ENCODE measurements at regions not wholly inside any gene's neighbourhood (a gene's known extent, or its start where the extent isn't known, plus 50 kb on each side); places are given as distances from the start of the nearest gene placed in this dataset.

DNA sequence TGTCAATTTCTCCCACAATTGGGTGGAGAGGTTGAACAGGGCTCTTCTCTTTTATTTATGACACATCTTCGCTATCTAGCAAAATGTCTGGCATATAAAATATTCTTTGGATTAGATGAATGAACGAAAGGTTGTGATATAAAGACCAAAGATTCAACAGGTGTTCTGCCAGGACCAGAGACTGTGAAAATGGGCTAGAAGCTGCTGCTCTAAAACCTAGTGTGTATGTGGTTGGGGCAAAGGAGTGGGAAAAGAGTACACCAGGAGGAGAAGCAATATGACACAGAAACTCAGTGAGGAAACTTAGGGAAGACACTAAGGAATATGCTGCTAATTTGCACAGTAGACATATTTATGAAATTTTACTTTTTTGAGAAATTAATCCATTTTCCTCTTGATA, 102.0 kb upstream of the CCDC80 start:
- no peak overlapping the region for H3K4me2 ChIP-seq (ENCODE audit: low read length)
- H3K27me3 Mint-ChIP-seq (ENCODE audit: low read depth, unreplicated experiment) = no peaks in the 10 kb centered on the region
- no peak overlapping the region for H2AFZ ChIP-seq (ENCODE audit: low read depth, low read length)
- no peaks in the 10 kb centered on the region for H3K36me3 Mint-ChIP-seq (ENCODE audit: low read depth, unreplicated experiment)
- H3K36me3 ChIP-seq (ENCODE audit: insufficient read depth, low read length) = no peaks in the 10 kb centered on the region
- H3K4me3 ChIP-seq (ENCODE audit: insufficient read depth, low read depth, low read length) = no peak overlapping the region
- no peaks in the 10 kb centered on the region for H3K79me2 ChIP-seq (ENCODE audit: insufficient read depth, low read length)
- no peaks in the 10 kb centered on the region for H3K27me3 ChIP-seq (ENCODE audit: insufficient read depth, low read length)
- no peak overlapping the region for H3K27ac Mint-ChIP-seq (ENCODE audit: unreplicated experiment)
- H3K4me3 Mint-ChIP-seq (ENCODE audit: unreplicated experiment) = no peak overlapping the region
- H3K4me1 ChIP-seq (ENCODE audit: insufficient read depth, low read length) = peaks cover 9% of the 10 kb centered on the region
- H3K9ac ChIP-seq (ENCODE audit: low read length) = no peak overlapping the region
- H3K4me1 Mint-ChIP-seq (ENCODE audit: low read depth, unreplicated experiment) = peaks cover 12% of the 10 kb centered on the region
- H3K27ac ChIP-seq (ENCODE audit: low read depth, low read length) = no peak overlapping the region
- TF ChIP-seq, protein P1, sequence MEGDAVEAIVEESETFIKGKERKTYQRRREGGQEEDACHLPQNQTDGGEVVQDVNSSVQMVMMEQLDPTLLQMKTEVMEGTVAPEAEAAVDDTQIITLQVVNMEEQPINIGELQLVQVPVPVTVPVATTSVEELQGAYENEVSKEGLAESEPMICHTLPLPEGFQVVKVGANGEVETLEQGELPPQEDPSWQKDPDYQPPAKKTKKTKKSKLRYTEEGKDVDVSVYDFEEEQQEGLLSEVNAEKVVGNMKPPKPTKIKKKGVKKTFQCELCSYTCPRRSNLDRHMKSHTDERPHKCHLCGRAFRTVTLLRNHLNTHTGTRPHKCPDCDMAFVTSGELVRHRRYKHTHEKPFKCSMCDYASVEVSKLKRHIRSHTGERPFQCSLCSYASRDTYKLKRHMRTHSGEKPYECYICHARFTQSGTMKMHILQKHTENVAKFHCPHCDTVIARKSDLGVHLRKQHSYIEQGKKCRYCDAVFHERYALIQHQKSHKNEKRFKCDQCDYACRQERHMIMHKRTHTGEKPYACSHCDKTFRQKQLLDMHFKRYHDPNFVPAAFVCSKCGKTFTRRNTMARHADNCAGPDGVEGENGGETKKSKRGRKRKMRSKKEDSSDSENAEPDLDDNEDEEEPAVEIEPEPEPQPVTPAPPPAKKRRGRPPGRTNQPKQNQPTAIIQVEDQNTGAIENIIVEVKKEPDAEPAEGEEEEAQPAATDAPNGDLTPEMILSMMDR (IDR thresholded peaks at IDR 0.05; ENCODE audit: insufficient read depth, low read depth, low read length) = no peak
- no peak for TF ChIP-seq EZH2 (IDR thresholded peaks at IDR 0.05; ENCODE audit: insufficient read depth, low read length)
- no peak for FAIRE-seq
- H3K9me3 Mint-ChIP-seq (ENCODE audit: unreplicated experiment) = peaks cover 2% of the 10 kb centered on the region
- DNase-seq (ENCODE audit: low read depth) = no peak
- H3K9me3 ChIP-seq (ENCODE audit: insufficient read depth, low read depth, low read length) = no peaks in the 10 kb centered on the region
- no peaks in the 10 kb centered on the region for H4K20me1 ChIP-seq (ENCODE audit: insufficient read depth, low read length)

DNA sequence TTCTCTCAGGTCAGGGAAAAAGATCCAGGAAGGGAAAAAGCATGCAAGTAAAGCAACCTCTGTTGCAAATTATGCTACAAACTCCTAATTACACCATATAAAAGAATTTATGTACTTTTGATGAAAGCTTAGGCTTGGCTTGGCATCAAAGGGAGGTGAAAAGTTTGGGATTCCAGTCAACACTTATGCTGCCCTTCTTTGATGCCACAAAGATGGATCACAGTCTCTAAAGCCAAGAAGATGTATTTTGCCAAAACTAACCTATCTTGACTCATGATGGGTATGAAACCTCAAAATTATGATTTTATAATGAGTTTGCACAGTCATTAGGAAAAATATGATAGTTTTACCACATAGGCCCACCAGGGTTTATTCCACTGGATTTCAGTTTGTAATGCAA, 101.0 kb upstream of the CCDC80 start:
- Histone ChIP-seq H3K4me2 (ENCODE audit: low read length) (no peak overlapping the region), H3K9ac (ENCODE audit: low read length) (no peak overlapping the region), H4K20me1 (ENCODE audit: insufficient read depth, low read length) (no peaks in the 10 kb centered on the region), H3K4me1 (ENCODE audit: insufficient read depth, low read length) (peaks cover 8% of the 10 kb centered on the region), H3K4me3 (ENCODE audit: insufficient read depth, low read depth, low read length) (no peak overlapping the region), H3K27me3 (ENCODE audit: insufficient read depth, low read length) (no peaks in the 10 kb centered on the region), H2AFZ (ENCODE audit: low read depth, low read length) (no peak overlapping the region), H3K36me3 (ENCODE audit: insufficient read depth, low read length) (no peaks in the 10 kb centered on the region), H3K27ac (ENCODE audit: low read depth, low read length) (no peak overlapping the region), H3K79me2 (ENCODE audit: insufficient read depth, low read length) (no peaks in the 10 kb centered on the region), H3K9me3 (ENCODE audit: insufficient read depth, low read depth, low read length) (no peaks in the 10 kb centered on the region)
- DNase-seq (ENCODE audit: low read depth) (peak; percentile 22), FAIRE-seq (no peak)
- peaks cover 2% of the 10 kb centered on the region for H3K9me3 Mint-ChIP-seq (ENCODE audit: unreplicated experiment)
- no peaks in the 10 kb centered on the region for H3K36me3 Mint-ChIP-seq (ENCODE audit: low read depth, unreplicated experiment)
- H3K4me1 Mint-ChIP-seq (ENCODE audit: low read depth, unreplicated experiment) = peaks cover 9% of the 10 kb centered on the region
- TF ChIP-seq, protein P1 (IDR thresholded peaks at IDR 0.05; ENCODE audit: insufficient read depth, low read depth, low read length) = no peak
- no peak for TF ChIP-seq EZH2 (IDR thresholded peaks at IDR 0.05; ENCODE audit: insufficient read depth, low read length)
- no peak overlapping the region for H3K4me3 Mint-ChIP-seq (ENCODE audit: unreplicated experiment)
- H3K27me3 Mint-ChIP-seq (ENCODE audit: low read depth, unreplicated experiment) = no peaks in the 10 kb centered on the region
- H3K27ac Mint-ChIP-seq (ENCODE audit: unreplicated experiment) = no peak overlapping the region

DNA sequence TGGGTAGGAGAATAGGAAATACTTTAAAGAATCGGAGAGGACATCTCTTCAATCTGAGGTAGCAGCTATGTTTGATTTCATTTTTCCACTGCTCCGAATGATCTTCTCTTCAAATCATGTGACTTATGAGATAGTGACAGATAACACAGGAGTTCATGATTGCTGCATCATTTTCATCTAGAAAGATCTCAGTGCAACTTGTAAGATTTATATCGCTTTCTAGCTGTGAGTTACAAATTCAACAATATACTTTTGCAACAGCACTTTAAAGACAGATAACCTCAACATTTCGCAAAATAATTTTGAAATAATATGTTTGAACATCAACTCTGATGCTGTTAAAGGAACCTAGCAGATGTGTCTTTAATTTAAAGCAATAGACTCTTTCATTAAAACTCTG, 99.9 kb upstream of the CCDC80 start:
- Histone ChIP-seq H4K20me1 (ENCODE audit: insufficient read depth, low read length) (no peaks in the 10 kb centered on the region), H2AFZ (ENCODE audit: low read depth, low read length) (no peak overlapping the region), H3K4me3 (ENCODE audit: insufficient read depth, low read depth, low read length) (no peak overlapping the region), H3K9me3 (ENCODE audit: insufficient read depth, low read depth, low read length) (no peaks in the 10 kb centered on the region), H3K27ac (ENCODE audit: low read depth, low read length) (no peak overlapping the region), H3K4me1 (ENCODE audit: insufficient read depth, low read length) (peaks cover 3% of the 10 kb centered on the region), H3K36me3 (ENCODE audit: insufficient read depth, low read length) (no peaks in the 10 kb centered on the region), H3K79me2 (ENCODE audit: insufficient read depth, low read length) (no peaks in the 10 kb centered on the region), H3K9ac (ENCODE audit: low read length) (no peak overlapping the region), H3K27me3 (ENCODE audit: insufficient read depth, low read length) (no peaks in the 10 kb centered on the region), H3K4me2 (ENCODE audit: low read length) (no peak overlapping the region)
- Mint-ChIP-seq H3K27ac (ENCODE audit: unreplicated experiment) (no peak overlapping the region), H3K27me3 (ENCODE audit: low read depth, unreplicated experiment) (no peaks in the 10 kb centered on the region), H3K4me1 (ENCODE audit: low read depth, unreplicated experiment) (peaks cover 7% of the 10 kb centered on the region), H3K4me3 (ENCODE audit: unreplicated experiment) (no peak overlapping the region), H3K9me3 (ENCODE audit: unreplicated experiment) (peaks cover 2% of the 10 kb centered on the region), H3K36me3 (ENCODE audit: low read depth, unreplicated experiment) (no peaks in the 10 kb centered on the region)
- FAIRE-seq (peak; percentile 17), DNase-seq (ENCODE audit: low read depth) (no peak)
- TF ChIP-seq, protein P1 (IDR thresholded peaks at IDR 0.05; ENCODE audit: insufficient read depth, low read depth, low read length) = no peak
- TF ChIP-seq EZH2 (IDR thresholded peaks at IDR 0.05; ENCODE audit: insufficient read depth, low read length) = no peak
